NCI-H146 (cell line): ENCODE measurements at regions not wholly inside any gene's neighbourhood (a gene's known extent, or its start where the extent isn't known, plus 50 kb on each side); places are given as distances from the start of the nearest gene placed in this dataset.

Experiments
- DNase-seq: peaks from one replicate; lab custom pipeline; 2025; lab: John Stamatoyannopoulos, UW

GRCh38 chr9:73655831-73656230, 504.2 kb downstream of the ANXA1 start:
- no peak for DNase-seq

DNA sequence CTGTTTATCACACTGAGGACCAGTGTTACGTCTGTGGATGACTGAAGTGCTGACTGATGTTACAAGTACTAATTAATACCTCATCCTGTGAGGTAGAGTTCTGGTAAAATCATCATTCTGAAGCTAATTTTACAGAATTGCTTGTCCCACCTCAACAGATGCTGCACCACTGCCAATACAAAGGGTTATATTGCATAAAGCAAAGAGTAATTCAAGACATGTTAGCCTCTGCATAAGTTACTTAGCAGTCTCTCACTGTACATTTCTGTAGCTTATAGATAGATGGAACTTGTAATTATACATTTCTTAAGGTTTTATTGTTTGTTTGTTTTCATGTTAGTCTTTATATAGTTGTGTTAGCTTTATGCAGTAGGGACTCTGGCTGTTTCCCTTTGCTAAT, 513.6 kb downstream of the ANXA1 start:
- no peak for DNase-seq

- no peak for DNase-seq
Observed at GRCh38 chr9:73667749-73668148, 516.1 kb downstream of the ANXA1 start.

GRCh38 chr9:73680831-73681230, 529.2 kb downstream of the ANXA1 start:
- no peak for DNase-seq

DNA sequence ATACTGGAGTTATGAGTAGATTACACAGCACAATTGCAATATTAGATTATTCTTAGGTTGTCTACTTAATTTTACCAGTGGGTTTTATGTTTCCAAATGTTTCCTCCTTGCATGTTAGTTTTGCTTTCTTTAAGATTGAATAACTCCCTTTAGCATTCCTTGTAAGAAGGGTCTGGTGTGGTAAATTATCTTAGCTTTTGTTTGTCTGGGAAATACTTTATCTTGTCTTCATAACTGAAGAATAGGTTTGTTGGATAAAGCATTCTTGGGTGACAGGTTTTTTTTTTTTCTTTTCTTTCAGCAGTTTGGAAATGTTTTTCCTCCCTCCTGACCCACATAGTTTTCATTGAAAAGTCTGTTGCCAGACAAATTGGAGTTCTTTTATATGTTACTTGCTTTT, 531.1 kb downstream of the ANXA1 start:
- no peak for DNase-seq

DNA sequence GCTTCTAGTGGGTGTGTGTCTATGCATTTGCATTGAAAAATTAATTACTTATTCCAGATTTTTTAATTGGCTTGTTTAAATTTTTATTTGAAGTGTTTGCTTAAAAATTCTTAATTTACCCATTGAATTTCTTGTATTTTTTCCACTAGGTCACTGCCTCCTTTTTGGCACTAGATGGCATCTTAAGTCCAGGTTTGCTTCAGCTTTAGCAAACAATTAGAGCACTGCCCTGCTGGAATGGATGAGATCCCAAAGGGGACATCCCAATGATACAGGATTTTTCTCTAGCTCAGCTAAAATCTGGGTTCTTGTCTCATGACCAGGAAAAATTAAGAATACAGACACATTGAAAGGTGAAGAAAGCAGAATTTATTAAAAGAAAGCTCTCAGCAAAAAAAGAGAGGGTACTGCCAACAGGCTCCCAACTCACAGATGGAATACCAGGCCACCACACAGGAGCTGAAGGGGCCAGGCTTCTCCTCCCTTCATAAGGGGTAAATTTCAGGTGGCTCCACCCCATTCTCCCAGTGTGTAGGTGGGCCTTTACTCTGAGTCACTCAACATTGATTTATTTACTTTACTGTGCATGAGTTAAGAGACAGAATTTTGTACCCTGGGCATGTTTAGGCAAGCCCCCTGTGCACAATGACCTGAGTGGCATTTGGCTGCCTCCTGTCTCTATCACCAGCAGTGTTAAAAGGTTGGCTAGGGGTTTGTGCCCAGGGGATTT, 532.4 kb downstream of the ANXA1 start:
- no peak for DNase-seq

DNA sequence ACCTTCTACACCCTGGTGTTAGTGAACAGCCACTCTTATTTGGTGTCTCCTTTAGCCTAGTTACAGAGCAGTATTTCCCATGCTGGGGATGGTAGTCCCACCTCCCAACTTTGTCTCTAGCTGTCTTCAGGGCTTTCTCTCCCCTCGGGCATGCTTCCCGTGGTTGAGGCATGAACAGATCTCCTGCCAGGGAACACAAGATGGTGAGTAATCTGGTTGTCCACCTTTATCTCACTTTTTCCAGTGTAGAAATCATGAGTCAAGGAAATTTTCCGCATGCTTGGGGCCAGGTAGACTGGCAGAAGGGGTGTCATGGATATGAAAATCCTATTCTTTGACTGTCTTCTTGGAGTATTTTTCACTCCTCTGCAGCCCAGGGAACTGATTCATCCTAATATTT, 532.9 kb downstream of the ANXA1 start:
- no peak for DNase-seq

- DNase-seq: no peak
Observed at GRCh38 chr9:73685786-73686185, 534.1 kb downstream of the ANXA1 start.

DNA sequence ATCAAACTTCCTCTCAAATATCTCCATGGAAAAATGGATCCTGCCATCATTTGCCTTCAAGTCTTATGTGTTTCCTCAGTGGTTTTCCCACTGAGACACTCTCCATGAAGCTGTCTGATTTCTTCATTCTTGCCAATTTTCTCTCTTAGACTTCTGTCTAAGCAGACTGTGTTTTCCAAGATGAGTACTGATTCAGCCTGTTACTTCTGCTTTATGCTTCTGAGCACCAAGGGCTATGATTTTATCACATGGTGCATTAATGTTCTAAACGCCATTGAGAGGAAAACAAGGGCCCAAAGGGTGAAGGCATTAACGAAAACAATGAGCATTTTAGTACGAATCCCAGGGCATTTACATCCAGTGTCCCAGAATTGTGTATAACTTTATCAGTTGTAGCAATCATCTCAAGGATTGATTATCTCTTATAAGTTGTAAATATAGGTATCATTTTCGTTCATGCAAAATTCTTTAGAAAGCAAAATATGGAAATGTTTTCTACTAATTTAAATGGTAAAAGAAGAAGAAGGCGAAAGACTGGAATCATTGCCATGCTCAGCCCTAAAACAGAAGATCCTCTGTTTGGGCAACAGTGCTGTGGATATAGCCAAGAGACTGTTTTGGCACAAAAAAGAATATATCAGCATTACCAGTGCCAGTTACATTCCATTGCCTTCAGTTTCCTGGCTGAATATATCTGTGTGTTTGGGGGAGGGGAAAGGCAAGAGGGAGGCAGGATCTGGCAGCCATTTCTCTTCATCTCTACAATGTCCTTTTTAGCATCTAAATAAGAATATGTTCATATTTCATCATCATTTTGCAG, 537.6 kb downstream of the ANXA1 start:
- no peak for DNase-seq

DNA sequence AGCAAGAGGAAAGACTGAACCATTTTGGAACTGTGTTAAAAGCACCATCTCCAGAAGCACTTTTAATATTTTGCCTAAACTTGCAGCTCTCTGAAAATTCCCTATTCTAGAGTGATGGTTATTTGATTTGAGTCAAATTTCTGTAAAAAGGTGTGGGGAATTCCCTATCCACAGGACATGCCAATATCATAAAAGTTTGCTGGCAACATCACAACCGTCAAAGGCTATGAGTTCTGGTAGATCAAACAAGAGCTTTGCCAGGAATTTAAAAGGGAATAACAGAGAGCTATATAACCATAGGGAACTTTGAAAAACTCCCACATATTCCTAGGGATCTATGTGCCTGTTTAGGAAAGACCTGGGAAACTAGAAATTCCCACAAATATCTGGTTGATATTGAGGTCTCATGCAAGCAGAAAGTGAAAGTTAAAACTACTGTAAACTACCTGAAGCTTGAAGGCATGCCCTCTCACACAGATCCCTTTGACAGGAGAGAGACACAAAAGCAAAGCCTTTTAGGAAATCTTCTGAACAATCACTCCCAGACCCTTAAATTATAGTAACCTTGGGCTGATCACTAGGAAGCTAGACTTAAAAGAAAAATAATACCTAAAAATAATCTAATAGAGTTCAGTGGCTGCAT, 549.9 kb downstream of the ANXA1 start:
- no peak for DNase-seq

DNA sequence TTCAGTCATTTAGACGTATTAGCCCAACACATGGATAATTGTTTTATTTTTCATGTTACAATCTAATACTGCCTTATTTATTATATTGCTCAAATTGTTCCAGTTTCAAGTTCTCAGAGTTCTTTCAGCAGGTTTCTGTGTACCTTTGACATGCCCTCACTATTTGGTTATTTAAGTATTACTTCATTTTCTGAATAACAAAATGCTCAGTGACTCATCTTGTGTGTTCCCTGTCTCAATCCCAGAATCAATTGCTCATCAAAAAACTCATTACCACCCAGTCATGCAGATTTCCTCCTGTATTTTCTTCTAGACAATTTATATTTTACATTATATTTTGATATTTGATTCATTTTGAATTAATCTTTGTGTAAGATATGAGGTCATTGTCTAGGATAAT, 562.6 kb downstream of the ANXA1 start:
- DNase-seq: no peak

- DNase-seq: no peak
Observed at GRCh38 chr9:73715591-73715990, 563.9 kb downstream of the ANXA1 start.

GRCh38 chr9:73719660-73720059, 568.0 kb downstream of the ANXA1 start:
- DNase-seq: no peak

DNA sequence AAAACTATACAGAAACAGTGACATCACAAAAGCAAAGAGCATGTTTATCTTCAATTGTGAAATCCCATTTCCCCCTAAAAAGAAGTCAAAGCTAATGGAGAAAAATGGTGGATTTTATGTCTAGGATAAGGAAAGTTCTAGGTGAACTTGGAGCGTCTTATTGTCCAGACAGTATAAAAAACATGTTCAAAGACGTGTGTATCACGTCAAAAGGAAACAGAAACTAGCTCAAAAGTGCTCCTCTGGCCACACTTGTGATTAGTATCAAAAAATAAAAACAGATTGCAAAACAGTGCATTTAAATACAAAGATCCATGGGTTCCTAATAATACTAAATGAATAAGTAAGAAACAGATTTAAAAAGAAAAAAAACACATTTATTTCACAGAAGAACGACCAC, 568.9 kb downstream of the ANXA1 start:
- DNase-seq: no peak

DNA sequence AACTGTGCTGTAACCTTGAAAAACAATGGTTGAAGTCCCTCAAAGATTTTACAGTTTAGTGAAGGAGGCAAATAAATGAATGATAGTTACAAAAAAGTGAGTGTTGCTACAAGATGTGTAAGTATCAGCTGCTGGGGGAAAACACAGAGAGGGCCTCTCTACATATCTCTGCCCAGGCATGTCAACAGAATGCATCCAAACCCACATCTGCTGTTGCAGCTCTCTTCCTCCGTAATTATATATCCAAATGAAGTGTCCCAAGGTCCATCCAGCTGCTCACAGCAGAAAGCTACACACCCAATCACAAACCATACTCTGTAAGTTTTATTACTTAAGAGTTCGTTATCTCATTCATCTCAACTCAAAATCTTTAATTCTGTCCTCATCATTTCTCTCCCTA, 584.6 kb downstream of the ANXA1 start:
- DNase-seq: no peak

DNA sequence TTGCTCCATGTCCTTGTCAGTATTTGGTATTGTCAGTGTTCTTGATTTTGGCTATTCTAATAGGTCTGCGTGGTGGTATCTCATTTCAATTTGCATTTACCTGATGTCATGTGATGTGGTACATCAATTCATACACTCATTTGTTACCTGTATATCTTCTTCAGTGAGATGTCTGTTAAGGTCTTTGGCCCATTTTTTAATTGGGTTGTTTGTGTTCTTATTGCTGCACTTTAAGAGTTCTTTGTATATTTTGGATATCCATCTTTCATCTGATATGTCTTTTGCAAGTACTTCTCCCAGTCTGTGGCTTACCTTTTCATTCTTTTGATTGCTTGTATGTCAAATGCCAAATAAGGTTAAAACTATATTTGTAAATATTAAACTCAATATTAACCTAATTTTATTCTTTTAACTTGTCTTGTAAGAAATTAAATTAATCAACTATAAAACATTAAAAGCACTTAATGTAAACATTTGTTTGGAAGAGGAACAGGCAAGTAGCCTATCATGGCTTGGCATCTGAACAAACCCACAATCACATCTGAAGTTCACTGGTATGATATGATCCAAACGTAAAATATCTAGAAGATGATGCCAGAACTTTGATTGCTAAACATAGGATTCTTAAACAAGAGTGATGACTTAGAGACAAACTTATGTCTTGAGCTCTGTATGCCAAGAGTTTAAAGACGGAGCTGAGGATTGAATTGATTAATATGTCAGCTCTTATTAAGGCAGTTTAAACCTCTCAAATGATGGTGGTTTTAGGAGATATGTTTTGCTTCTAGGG, 587.3 kb downstream of the ANXA1 start:
- DNase-seq: no peak

- DNase-seq: no peak
Observed at GRCh38 chr9:73741316-73741715, 589.7 kb downstream of the ANXA1 start.

DNA sequence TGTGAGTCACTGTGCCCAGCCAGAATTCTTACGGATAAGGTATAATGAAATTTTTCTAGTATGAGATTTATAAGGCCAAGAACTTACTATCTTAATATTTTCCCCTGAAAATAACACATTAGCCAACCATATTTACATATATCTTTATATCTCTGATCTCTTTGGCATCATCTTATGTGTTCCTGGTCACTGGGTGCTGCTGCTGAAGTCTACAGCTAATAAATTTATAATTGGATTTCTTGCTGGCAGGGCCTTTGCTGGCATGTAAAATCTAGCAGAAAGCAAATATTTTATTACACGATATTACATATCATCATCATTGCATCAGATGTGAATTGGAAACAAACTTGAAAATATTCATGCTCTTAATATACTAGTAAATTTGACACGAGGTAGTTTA, 590.7 kb downstream of the ANXA1 start:
- no peak for DNase-seq

DNA sequence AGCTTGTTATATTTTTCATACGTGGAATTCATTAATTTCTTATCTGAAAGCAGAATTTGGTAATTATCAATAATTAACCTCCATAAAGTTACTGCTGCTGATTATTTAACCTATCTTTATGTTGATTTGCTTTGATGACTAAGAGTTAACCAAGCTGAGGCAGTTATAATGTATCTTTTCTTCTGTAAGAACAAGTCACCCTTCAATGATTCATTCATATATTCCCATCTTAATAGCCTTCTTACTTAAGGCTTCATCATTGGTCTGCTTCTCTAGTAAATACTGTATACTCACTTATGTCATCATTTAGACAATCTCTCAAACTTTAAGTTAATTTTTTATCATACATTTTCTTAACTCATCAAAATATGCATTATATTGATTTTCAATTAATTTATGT, 592.2 kb downstream of the ANXA1 start:
- no peak for DNase-seq

- no peak for DNase-seq
Observed at GRCh38 chr9:73745598-73745997, 593.9 kb downstream of the ANXA1 start.

DNA sequence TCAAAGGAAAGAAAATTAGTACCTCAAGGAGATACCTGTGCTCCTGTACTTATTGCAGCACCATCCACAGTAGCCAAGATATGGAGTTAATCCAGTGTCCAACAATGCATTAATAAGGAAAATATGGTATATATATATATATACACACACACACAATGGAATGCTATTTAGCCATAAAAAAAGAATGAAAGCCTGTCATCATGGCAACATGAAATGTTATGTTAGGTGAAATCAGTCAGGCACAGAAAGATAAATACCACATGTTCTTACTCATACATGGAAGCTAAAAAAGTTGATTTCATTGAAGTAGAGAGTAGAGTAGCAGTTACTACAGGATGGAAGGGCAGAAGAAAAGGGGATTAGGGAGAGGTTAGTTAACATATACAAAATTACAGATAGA, 601.5 kb downstream of the ANXA1 start:
- no peak for DNase-seq

DNA sequence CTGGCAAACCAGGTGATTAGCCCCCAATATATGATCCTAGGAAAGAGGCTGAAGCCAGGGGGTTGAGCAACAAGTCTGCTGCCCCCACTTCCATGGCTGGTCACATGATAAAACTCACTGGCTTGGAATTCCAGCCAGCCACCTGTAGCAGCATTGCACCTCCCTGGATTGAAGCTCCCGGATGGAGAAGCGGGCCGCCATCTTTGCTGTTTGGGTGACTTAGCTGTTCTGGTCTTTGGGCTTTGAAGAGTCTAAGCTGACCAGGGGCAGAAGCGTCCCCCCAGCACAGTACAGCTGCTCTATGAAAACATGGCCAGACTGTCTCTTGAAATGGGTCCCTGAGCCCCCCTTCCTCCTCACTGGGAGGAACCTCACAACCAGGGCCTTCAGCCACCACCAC, 610.2 kb downstream of the ANXA1 start:
- DNase-seq: no peak
